ENCODE measurements at regions not wholly inside any gene's neighbourhood (a gene's known extent, or its start where the extent isn't known, plus 50 kb on each side); places are given as distances from the start of the nearest gene placed in this dataset.

GRCh38 chr12:105954951-105955931, 183.5 kb downstream of the NUAK1 start:
- H3K9me3 ChIP-seq (ENCODE audit: control insufficient read depth in 3 of 3, low read length in 3 of 3): no peaks in the 10 kb centered on the region
- no peak overlapping the region for H3K9ac ChIP-seq (ENCODE audit: low read depth in 1 of 3, low read length in 3 of 3)
- peaks cover 0 to 4% (median 0%) of the 10 kb centered on the region in 3 donors for H3K4me1 ChIP-seq (ENCODE audit: control insufficient read depth in 3 of 3, insufficient read depth in 3 of 3, low read length in 3 of 3)
- no peaks in the 10 kb centered on the region for H3K27me3 ChIP-seq (ENCODE audit: control insufficient read depth in 3 of 3, insufficient read depth in 3 of 3, low read length in 3 of 3)
- H3K4me3 ChIP-seq (ENCODE audit: low read length in 3 of 3): no peak overlapping the region
- H3K27ac ChIP-seq (ENCODE audit: low read depth, low read length): no peak overlapping the region
- no peaks in the 10 kb centered on the region for H3K36me3 ChIP-seq (ENCODE audit: control insufficient read depth in 3 of 3, insufficient read depth in 3 of 3, low read length in 3 of 3)

GRCh38 chr12:105955976-105956375, 182.8 kb downstream of the NUAK1 start:
- peaks cover 0 to 4% (median 4%) of the 10 kb centered on the region in 3 donors for H3K4me1 ChIP-seq (ENCODE audit: control insufficient read depth in 3 of 3, insufficient read depth in 3 of 3, low read length in 3 of 3)
- H3K36me3 ChIP-seq (ENCODE audit: control insufficient read depth in 3 of 3, insufficient read depth in 3 of 3, low read length in 3 of 3): no peaks in the 10 kb centered on the region
- H3K27me3 ChIP-seq (ENCODE audit: control insufficient read depth in 3 of 3, insufficient read depth in 3 of 3, low read length in 3 of 3): no peaks in the 10 kb centered on the region
- no peaks in the 10 kb centered on the region for H3K9me3 ChIP-seq (ENCODE audit: control insufficient read depth in 3 of 3, low read length in 3 of 3)
- H3K4me3 ChIP-seq (ENCODE audit: low read length in 3 of 3): no peak overlapping the region
- no peak overlapping the region for H3K27ac ChIP-seq (ENCODE audit: low read depth, low read length)
- no peak overlapping the region for H3K9ac ChIP-seq (ENCODE audit: low read depth in 1 of 3, low read length in 3 of 3)

- Histone ChIP-seq H3K27me3 (ENCODE audit: control insufficient read depth in 3 of 3, insufficient read depth in 3 of 3, low read length in 3 of 3) (no peaks in the 10 kb centered on the region), H3K27ac (ENCODE audit: low read depth, low read length) (no peak overlapping the region), H3K36me3 (ENCODE audit: control insufficient read depth in 3 of 3, insufficient read depth in 3 of 3, low read length in 3 of 3) (no peaks in the 10 kb centered on the region), H3K9ac (ENCODE audit: low read depth in 1 of 3, low read length in 3 of 3) (no peak overlapping the region), H3K9me3 (ENCODE audit: control insufficient read depth in 3 of 3, low read length in 3 of 3) (no peaks in the 10 kb centered on the region), H3K4me1 (ENCODE audit: control insufficient read depth in 3 of 3, insufficient read depth in 3 of 3, low read length in 3 of 3) (peaks cover 0 to 4% (median 4%) of the 10 kb centered on the region in 3 donors), H3K4me3 (ENCODE audit: low read length in 3 of 3) (no peak overlapping the region)
Measured at GRCh38 chr12:105956662-105957457, 181.9 kb downstream of the NUAK1 start.

GRCh38 chr12:105960319-105961083, 178.3 kb downstream of the NUAK1 start:
- H3K27ac ChIP-seq (ENCODE audit: low read depth, low read length): no peak overlapping the region
- no peak overlapping the region for H3K4me3 ChIP-seq (ENCODE audit: low read length in 3 of 3)
- no peak overlapping the region for H3K9ac ChIP-seq (ENCODE audit: low read depth in 1 of 3, low read length in 3 of 3)
- H3K4me1 ChIP-seq (ENCODE audit: control insufficient read depth in 3 of 3, insufficient read depth in 3 of 3, low read length in 3 of 3): peaks cover 0 to 4% (median under 1%) of the 10 kb centered on the region in 3 donors
- no peaks in the 10 kb centered on the region for H3K36me3 ChIP-seq (ENCODE audit: control insufficient read depth in 3 of 3, insufficient read depth in 3 of 3, low read length in 3 of 3)
- no peaks in the 10 kb centered on the region for H3K27me3 ChIP-seq (ENCODE audit: control insufficient read depth in 3 of 3, insufficient read depth in 3 of 3, low read length in 3 of 3)
- no peaks in the 10 kb centered on the region for H3K9me3 ChIP-seq (ENCODE audit: control insufficient read depth in 3 of 3, low read length in 3 of 3)

GRCh38 chr12:105961821-105962671, 176.7 kb downstream of the NUAK1 start:
- H3K27ac ChIP-seq (ENCODE audit: low read depth, low read length): no peak overlapping the region

GRCh38 chr12:105967038-105967776, 171.5 kb downstream of the NUAK1 start:
- Histone ChIP-seq H3K4me1 (ENCODE audit: control insufficient read depth in 3 of 3, insufficient read depth in 3 of 3, low read length in 3 of 3) (peaks cover 8 to 16% (median 16%) of the 10 kb centered on the region in 3 donors), H3K9me3 (ENCODE audit: control insufficient read depth in 3 of 3, low read length in 3 of 3) (no peaks in the 10 kb centered on the region), H3K4me3 (ENCODE audit: low read length in 3 of 3) (peak overlapping the region in 1 of 3 donors; percentile 6), H3K27me3 (ENCODE audit: control insufficient read depth in 3 of 3, insufficient read depth in 3 of 3, low read length in 3 of 3) (no peaks in the 10 kb centered on the region), H3K9ac (ENCODE audit: low read depth in 1 of 3, low read length in 3 of 3) (peak overlapping the region; percentile 17 to 55 (median 54)), H3K27ac (ENCODE audit: low read depth, low read length) (peak overlapping the region; percentile 95), H3K36me3 (ENCODE audit: control insufficient read depth in 3 of 3, insufficient read depth in 3 of 3, low read length in 3 of 3) (no peaks in the 10 kb centered on the region)

More at GRCh38 chr12:105961821-105962671, 176.7 kb downstream of the NUAK1 start:
- Histone ChIP-seq H3K9ac (ENCODE audit: low read depth in 1 of 3, low read length in 3 of 3) (no peak overlapping the region), H3K36me3 (ENCODE audit: control insufficient read depth in 3 of 3, insufficient read depth in 3 of 3, low read length in 3 of 3) (no peaks in the 10 kb centered on the region), H3K9me3 (ENCODE audit: control insufficient read depth in 3 of 3, low read length in 3 of 3) (no peaks in the 10 kb centered on the region), H3K4me1 (ENCODE audit: control insufficient read depth in 3 of 3, insufficient read depth in 3 of 3, low read length in 3 of 3) (peaks cover 5 to 13% (median 5%) of the 10 kb centered on the region in 3 donors), H3K27me3 (ENCODE audit: control insufficient read depth in 3 of 3, insufficient read depth in 3 of 3, low read length in 3 of 3) (no peaks in the 10 kb centered on the region), H3K4me3 (ENCODE audit: low read length in 3 of 3) (no peak overlapping the region)

- Histone ChIP-seq H3K9me3 (ENCODE audit: control insufficient read depth in 3 of 3, low read length in 3 of 3) (no peaks in the 10 kb centered on the region), H3K27ac (ENCODE audit: low read depth, low read length) (peak overlapping the region; percentile 95), H3K4me3 (ENCODE audit: low read length in 3 of 3) (no peak overlapping the region), H3K4me1 (ENCODE audit: control insufficient read depth in 3 of 3, insufficient read depth in 3 of 3, low read length in 3 of 3) (peaks cover 8 to 16% (median 16%) of the 10 kb centered on the region in 3 donors), H3K36me3 (ENCODE audit: control insufficient read depth in 3 of 3, insufficient read depth in 3 of 3, low read length in 3 of 3) (no peaks in the 10 kb centered on the region), H3K9ac (ENCODE audit: low read depth in 1 of 3, low read length in 3 of 3) (no peak overlapping the region), H3K27me3 (ENCODE audit: control insufficient read depth in 3 of 3, insufficient read depth in 3 of 3, low read length in 3 of 3) (no peaks in the 10 kb centered on the region)
Measured at GRCh38 chr12:105968025-105968424, 170.7 kb downstream of the NUAK1 start.

GRCh38 chr12:105970885-105971284, 167.9 kb downstream of the NUAK1 start:
- Histone ChIP-seq H3K9me3 (ENCODE audit: control insufficient read depth in 3 of 3, low read length in 3 of 3) (no peaks in the 10 kb centered on the region), H3K27ac (ENCODE audit: low read depth, low read length) (no peak overlapping the region), H3K27me3 (ENCODE audit: control insufficient read depth in 3 of 3, insufficient read depth in 3 of 3, low read length in 3 of 3) (no peaks in the 10 kb centered on the region), H3K4me1 (ENCODE audit: control insufficient read depth in 3 of 3, insufficient read depth in 3 of 3, low read length in 3 of 3) (peaks cover 8 to 16% (median 16%) of the 10 kb centered on the region in 3 donors), H3K9ac (ENCODE audit: low read depth in 1 of 3, low read length in 3 of 3) (no peak overlapping the region), H3K36me3 (ENCODE audit: control insufficient read depth in 3 of 3, insufficient read depth in 3 of 3, low read length in 3 of 3) (no peaks in the 10 kb centered on the region), H3K4me3 (ENCODE audit: low read length in 3 of 3) (no peak overlapping the region)
